GM19025 (cell line): ENCODE measurements at regions not wholly inside any gene's neighbourhood (a gene's known extent, or its start where the extent isn't known, plus 50 kb on each side); places are given as distances from the start of the nearest gene placed in this dataset.

ENCODE experiments used
- ATAC-seq: cut with Tn5 transposase; IDR thresholded peaks from one replicate; pipeline ENCODE4 v1.9.1; 2021; ENCODE audit warnings: mild to moderate bottlenecking, low read depth, moderate library complexity; ENCODE audit not compliant: unreplicated experiment

DNA sequence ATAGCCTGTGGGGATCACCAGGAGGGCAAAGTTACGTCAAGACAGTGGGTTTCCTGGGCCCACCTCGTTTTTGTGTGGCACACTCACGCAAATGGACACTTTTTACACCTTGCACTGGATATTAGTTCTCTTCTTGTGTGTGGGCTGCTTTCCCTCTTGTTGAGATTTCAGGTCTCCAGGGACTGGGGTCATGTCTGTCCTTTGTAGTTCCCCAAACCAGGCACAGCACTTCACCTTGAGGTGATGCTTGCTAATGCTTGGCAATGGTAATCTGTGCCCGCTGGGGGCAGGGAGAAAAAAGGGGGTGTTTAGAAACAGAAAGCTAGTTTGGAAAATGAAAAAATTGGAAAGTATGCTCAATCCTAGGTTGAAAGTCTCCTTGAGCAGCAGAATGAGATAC is 195.3 kb downstream of the PTEN start:
- no peak for ATAC-seq

DNA sequence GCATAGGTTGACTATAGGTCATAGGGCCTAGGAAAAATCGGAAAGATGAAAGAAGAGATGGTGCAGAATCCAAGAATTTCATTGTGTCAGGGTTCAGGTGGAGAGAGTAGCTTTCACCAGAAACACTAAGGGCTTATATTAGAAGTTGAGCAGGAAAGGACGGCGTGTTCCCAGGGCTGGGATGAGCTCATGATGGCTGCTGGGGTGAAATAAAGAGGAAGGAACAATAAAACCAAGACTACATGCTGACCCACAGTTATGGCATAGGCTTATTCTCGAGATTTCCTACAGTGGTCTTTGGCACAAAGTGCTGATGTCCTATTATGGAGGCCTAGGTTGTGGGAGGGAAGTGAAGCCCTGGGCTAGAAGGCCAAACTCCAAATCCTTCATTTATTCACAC is 195.8 kb downstream of the PTEN start:
- ATAC-seq, result no peak

DNA sequence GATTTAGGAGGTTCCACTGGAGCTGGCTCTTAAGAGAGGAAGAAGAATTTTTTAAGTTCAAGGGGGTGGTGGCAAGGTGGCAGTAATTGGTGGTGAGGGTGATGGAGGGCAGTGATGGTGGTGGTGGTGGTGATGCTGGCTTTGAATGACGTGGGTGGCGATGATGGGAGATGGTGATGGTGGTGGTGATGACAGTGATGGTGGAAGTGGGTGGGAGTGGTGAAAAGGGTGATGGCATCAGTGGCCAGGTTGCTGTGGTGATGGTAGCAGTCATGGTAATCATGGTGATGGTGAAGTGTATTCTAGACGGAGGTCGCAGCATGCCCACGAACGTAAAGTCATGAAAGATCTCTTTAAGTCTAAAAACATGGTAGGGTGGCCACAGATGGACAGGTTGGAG is 197.3 kb downstream of the PTEN start:
- no peak for ATAC-seq

DNA sequence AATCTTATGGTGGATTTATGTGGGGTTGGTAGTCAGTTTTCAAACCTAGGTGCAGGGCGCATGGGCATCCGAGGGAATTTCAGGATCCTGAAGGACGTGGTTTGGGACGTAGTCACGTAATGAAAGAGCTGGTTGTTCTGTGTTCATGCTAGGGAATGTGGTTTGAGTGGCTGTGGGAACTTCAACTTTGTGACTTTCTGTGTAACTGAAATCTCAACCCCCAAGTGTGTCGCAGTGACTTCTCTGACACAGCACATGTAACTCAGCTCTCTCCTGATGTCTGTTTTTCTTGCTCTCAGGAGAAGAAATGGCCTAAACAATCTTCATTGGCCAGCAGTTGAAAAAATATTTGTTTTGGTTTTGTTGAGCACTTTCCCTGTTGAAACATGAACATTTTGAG is 199.0 kb downstream of the PTEN start:
- ATAC-seq, result no peak

GRCh38 chr10:88062798-88063472 is 199.5 kb downstream of the PTEN start:
- no peak for ATAC-seq

- no peak for ATAC-seq
These were observed 200.6 kb downstream of the PTEN start for GRCh38 chr10:88063861-88064557.

- ATAC-seq, result peak; percentile 45
These were observed 201.4 kb downstream of the PTEN start for GRCh38 chr10:88064608-88065382.

DNA sequence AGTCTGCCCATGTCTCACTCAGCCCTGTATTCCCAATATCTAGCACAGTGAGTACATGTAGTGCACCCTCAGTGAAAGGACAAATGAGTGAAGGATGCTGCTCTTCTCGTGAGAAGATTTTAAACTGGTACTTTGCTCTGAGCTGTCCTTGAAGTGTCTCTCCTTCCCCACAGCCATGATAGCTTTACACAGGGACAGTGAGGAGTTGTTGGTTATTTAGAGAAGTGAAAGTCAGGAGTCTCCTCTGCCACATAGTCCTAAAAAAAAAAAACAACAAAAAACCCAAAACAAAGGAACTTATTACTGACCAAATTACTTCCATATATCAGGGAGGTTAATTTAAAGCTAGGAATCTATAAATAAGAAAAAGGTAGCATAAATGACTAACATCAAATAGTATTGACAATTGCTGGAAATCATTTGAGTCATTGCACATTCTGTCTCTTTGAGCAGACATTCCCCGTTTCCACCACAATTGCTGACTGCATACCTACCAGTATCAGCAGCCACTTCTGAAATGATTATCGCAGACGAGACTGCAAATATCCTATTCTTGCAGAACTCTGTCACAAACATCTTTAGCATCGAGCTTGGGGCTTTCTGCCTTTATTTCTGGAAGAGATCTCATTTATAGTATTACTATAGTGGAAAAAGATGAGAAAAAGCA is 202.1 kb downstream of the PTEN start:
- peak; percentile 34 for ATAC-seq

DNA sequence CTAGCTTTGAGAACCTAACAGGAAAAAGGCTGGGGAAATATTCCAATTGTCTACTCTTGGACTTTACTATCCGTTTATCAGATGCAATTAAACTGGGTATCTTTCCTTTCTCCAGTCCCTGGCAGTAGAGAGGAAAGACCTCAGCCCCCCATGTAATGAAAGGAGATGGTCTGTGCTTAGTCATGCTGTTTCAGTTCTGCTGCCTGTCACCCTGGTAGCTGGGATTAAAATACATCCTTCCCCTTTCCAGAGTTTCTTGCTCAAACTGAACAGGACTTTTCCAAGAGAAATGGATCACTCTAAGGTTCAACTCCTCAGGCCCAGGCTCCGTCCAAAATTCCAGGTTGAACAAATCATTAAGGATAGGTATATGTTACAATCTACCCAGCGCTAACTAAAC is 202.9 kb downstream of the PTEN start:
- no peak for ATAC-seq

GRCh38 chr10:88066876-88067275 is 203.5 kb downstream of the PTEN start:
- ATAC-seq, result no peak

- ATAC-seq, result no peak
These were observed 204.3 kb downstream of the PTEN start for GRCh38 chr10:88067737-88068136.

- no peak for ATAC-seq
These were observed 205.9 kb downstream of the PTEN start for GRCh38 chr10:88069338-88069737.

DNA sequence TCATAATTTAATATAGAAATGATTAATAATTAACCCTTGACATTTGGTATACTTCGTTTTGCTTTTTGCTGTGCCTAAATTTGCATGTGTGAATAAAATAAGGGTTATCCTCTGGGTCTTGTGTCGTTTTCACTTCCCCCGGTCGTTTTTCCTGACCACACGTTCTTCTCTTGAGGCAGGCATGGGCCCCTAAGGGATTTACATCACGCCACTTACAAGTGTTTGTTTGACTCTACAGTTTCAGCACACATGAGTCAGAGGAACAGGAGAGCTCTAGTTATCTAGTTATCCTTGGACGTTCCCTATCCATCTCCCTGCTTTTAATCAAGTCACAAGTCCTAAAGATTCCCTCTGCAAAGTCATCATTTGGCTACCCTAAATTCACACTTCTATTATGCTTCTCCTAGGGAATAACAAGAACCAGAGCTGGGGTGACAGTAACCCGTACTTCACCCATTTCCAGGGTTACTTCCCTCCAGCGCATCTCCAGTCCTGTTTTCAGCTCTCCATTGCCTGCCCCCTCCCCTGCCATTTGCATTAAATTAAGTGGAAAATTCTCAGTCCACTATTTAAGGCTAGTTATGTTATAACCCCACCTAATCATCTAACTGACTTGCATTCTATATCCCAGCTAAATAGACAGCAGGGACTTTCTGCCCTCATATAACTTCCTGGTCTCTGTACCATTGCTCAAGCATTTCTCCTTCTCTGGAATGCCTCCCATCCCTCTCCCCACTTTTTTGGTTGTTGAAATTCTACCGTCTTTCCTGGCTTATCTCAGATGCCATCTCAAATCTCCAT is 206.9 kb downstream of the PTEN start:
- peak; percentile 54 for ATAC-seq

GRCh38 chr10:88071879-88072278 is 208.5 kb downstream of the PTEN start:
- ATAC-seq, result no peak

- ATAC-seq, result no peak
These were observed 210.3 kb downstream of the PTEN start for GRCh38 chr10:88073682-88074081.

- no peak for ATAC-seq
These were observed 211.5 kb downstream of the PTEN start for GRCh38 chr10:88074971-88075370.

- peak; percentile 51 for ATAC-seq
These were observed 212.8 kb downstream of the PTEN start for GRCh38 chr10:88076027-88076880.

- ATAC-seq, result no peak
These were observed 214.6 kb downstream of the PTEN start for GRCh38 chr10:88077977-88078376.

DNA sequence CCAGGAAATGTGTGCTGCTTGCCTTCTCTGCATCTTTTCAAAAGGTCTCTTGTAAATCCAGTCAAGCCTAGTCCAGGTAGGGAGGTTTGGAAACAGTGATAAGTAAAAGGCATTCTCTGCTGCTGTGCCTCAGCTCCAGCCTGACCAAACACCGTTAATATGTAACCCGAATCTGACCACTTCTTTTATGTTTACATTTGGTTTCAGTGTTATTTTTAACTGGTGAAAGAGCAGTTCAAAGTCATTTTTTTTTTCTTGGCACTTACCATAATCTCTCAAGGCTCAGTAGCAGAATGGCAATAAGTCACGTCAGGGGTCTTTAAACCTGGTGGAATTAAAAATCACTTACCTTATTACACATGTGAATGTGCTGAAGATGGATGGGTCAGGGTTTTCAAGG is 216.8 kb downstream of the PTEN start:
- ATAC-seq, result peak; percentile 57
